ENCODE measurements at regions not wholly inside any gene's neighbourhood (a gene's known extent, or its start where the extent isn't known, plus 50 kb on each side); places are given as distances from the start of the nearest gene placed in this dataset.

DNA sequence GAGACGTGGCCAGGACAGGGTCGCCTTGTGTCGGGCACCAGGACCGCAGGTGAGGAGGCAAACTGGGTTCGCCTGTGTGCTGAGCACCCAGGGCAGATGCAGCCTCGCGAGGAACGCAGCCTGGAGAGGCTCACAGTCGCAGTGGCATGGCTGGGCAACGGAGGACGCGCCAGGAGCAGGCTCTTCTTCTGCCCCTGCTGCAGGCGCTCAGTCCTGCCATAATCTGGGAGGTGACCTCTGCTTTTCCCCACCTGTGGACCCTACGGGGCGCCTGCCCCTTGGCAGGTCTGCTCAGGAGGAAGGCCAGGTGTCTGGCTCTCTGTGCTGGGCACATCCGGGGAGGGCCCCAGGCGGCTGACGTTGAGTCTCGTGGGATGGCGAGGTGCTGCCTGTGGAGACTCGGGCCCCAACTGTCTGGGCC, 1136.2 kb downstream of the BRD1 start:
- DNase-seq (ENCODE audit: low read depth) = no peak
- TF ChIP-seq, protein P1, sequence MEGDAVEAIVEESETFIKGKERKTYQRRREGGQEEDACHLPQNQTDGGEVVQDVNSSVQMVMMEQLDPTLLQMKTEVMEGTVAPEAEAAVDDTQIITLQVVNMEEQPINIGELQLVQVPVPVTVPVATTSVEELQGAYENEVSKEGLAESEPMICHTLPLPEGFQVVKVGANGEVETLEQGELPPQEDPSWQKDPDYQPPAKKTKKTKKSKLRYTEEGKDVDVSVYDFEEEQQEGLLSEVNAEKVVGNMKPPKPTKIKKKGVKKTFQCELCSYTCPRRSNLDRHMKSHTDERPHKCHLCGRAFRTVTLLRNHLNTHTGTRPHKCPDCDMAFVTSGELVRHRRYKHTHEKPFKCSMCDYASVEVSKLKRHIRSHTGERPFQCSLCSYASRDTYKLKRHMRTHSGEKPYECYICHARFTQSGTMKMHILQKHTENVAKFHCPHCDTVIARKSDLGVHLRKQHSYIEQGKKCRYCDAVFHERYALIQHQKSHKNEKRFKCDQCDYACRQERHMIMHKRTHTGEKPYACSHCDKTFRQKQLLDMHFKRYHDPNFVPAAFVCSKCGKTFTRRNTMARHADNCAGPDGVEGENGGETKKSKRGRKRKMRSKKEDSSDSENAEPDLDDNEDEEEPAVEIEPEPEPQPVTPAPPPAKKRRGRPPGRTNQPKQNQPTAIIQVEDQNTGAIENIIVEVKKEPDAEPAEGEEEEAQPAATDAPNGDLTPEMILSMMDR (IDR thresholded peaks at IDR 0.05; ENCODE audit: low read depth, low read length, missing control alignments) = no peak
- no peak overlapping the region for H3K4me3 ChIP-seq (ENCODE audit: low read depth, low read length)
- in situ Hi-C loops (cut with HindIII; ENCODE audit: low sequenced_read_pairs) = no loop called here

DNA sequence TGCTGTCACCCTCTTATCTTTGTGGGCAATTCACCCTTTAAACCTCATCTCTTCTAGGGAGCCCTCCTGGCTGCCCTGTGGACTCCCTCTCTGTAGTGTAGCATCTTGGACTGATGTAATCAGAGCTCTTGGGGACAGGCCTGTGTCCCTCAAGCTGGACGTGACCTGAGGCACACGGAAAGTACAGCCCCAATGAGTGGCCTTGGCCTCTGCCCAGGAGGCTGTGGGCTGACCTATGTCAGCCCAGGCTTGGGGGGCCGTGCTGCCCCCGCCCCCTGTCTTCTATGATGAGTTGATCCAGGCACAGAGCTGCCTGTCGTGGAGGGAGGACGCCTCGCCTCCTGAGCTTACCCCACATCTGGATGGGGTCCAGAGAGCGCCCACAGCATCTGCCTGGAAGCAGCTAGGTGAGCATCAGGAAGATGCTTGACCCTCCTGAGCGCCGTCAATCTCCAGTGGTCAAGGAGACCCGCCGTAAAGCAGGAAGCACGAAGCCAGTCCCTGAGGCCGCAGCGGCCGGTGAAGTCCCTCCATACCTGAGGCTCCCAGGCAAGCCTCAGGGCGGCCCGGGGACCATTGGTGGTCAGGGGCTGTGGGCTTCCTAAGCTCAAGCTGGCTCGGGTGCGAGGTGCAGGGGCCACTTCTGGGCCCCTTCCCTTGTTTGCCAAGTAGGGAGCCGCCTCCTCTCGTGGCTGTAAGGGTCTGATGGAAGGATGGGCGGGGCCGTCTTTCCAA, 1136.9 kb downstream of the BRD1 start:
- no peak for DNase-seq (ENCODE audit: low read depth)
- in situ Hi-C loops (cut with HindIII; ENCODE audit: low sequenced_read_pairs) = no loop called here
- TF ChIP-seq, protein P1 (IDR thresholded peaks at IDR 0.05; ENCODE audit: low read depth, low read length, missing control alignments) = no peak
- H3K4me3 ChIP-seq (ENCODE audit: low read depth, low read length) = no peak overlapping the region

DNA sequence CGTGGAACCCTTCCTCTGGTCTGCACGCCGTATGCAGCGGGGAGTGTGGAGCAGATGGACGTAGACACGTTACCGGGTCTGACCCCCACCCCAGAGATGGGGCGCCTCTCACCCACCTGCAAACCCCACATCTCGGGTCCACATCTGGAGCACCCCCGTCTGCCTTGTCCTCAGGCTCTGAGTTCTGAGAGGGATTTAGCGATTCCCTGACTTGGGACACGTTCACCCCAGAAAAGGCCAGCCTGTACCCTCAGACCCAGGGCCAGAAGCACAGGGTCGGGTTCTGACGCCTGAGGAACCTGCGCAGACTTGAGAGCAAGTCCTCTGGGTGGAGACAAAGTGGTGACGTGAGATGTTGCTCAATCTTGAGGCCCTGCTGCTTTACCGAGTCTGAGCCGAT, 1138.5 kb downstream of the BRD1 start:
- in situ Hi-C loops (cut with HindIII; ENCODE audit: low sequenced_read_pairs) = no loop called here
- DNase-seq (ENCODE audit: low read depth) = no peak
- H3K4me3 ChIP-seq (ENCODE audit: low read depth, low read length) = no peak overlapping the region
- TF ChIP-seq, protein P1 (IDR thresholded peaks at IDR 0.05; ENCODE audit: low read depth, low read length, missing control alignments) = no peak

DNA sequence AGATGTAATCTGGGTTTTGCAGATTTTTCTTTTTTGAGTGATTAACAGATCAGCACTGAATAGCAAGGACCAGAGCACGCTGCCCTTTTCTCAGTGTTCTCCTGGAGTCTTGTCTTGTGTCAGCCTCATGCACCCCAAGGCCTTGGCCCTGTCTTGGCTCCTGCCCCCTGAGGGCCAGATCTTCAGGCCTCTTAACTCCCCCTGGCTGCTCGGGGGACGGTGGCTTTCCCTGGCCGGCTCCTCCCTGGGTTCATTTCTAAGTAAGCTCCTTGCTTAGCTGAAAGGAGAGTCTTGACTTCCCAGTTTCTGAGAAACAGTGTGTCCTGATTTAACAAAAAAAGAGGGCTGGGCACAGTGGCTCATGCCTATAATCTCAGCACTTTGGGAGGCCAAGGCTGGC, 1139.3 kb downstream of the BRD1 start:
- TF ChIP-seq, protein P1 (IDR thresholded peaks at IDR 0.05; ENCODE audit: low read depth, low read length, missing control alignments) = no peak
- no peak overlapping the region for H3K4me3 ChIP-seq (ENCODE audit: low read depth, low read length)
- DNase-seq (ENCODE audit: low read depth) = no peak
- in situ Hi-C loops (cut with HindIII; ENCODE audit: low sequenced_read_pairs) = no loop called here

DNA sequence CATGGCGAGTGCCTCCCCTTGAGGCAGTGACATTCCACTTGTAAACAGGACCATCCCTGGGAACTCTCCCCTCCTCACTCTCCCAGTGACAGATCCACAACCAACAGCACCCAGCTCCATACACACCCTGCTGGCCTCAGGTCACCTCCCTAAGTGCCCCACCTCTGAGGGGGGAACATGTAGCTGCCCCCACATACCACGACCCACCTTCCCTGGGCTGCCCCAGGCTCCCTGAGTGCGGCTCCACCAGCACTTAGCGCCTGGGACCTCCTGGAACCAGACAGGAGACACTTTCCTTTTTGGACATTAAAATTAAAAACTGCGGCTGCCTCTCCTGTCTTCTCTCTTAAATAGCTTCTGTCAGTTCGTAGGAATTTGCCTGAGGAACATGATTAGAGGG, 1140.1 kb downstream of the BRD1 start:
- in situ Hi-C loops (cut with HindIII; ENCODE audit: low sequenced_read_pairs) = no loop called here
- H3K4me3 ChIP-seq (ENCODE audit: low read depth, low read length) = no peak overlapping the region
- no peak for DNase-seq (ENCODE audit: low read depth)
- TF ChIP-seq, protein P1 (IDR thresholded peaks at IDR 0.05; ENCODE audit: low read depth, low read length, missing control alignments) = no peak

DNA sequence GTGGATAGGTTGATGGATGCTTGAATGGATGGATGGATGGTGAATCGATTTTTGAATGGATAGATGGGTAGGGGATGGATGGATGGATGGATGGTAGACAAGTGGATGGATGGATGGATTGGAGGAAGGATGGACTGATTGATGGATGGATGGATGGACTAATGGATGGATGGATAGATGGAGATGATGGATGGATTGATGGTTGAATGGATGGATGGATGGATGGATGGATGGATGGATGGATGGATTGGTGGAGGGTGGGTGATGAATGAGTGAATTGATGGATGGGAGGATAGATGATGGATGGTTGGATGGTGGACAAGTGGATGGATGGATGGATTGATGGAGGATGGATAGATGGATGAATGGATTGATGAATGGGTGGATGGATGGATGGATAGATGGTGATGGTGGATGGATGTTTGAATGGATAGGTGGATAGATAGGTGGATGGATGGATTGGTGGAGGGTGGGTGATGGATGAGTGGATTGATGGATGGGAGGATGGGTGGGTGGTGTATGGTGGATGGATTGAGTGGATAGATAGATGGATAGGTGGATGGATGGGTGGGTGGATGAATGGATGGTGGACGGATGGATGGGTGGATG, 1140.9 kb downstream of the BRD1 start:
- H3K4me3 ChIP-seq (ENCODE audit: low read depth, low read length) = no peak overlapping the region
- no peak for DNase-seq (ENCODE audit: low read depth)
- TF ChIP-seq, protein P1 (IDR thresholded peaks at IDR 0.05; ENCODE audit: low read depth, low read length, missing control alignments) = no peak
- in situ Hi-C loops (cut with HindIII; ENCODE audit: low sequenced_read_pairs) = no loop called here
